HG02884 (cell line): ENCODE measurements at regions not wholly inside any gene's neighbourhood (a gene's known extent, or its start where the extent isn't known, plus 50 kb on each side); places are given as distances from the start of the nearest gene placed in this dataset.
"Not testable (repeated sequence)": the region's sequence is repeated elsewhere in the genome, so short reads cannot be mapped to it uniquely, and the experiment has no call there.

Experiments
- ATAC-seq: cut with Tn5 transposase; IDR thresholded peaks from one replicate; pipeline ENCODE4 v1.9.1; 2021; ENCODE audit warnings: mild to moderate bottlenecking, moderate library complexity; ENCODE audit not compliant: unreplicated experiment

GRCh38 chr2:111282162-111282561 lies 161.4 kb downstream of the BCL2L11 start:
- not testable (repeated sequence) for ATAC-seq

- not testable (repeated sequence) for ATAC-seq
Measured at GRCh38 chr2:111287646-111288568, 167.2 kb downstream of the BCL2L11 start.

GRCh38 chr2:111290370-111290769 lies 169.7 kb downstream of the BCL2L11 start:
- not testable (repeated sequence) for ATAC-seq

- not testable (repeated sequence) for ATAC-seq
Measured at GRCh38 chr2:111291566-111291965, 170.9 kb downstream of the BCL2L11 start.

- ATAC-seq: not testable (repeated sequence)
Measured at GRCh38 chr2:111292232-111292968, 171.7 kb downstream of the BCL2L11 start.

- not testable (repeated sequence) for ATAC-seq
Measured at GRCh38 chr2:111294699-111295098, 174.0 kb downstream of the BCL2L11 start.

GRCh38 chr2:111296122-111296804 lies 175.5 kb downstream of the BCL2L11 start:
- not testable (repeated sequence) for ATAC-seq

GRCh38 chr2:111297128-111297527 lies 176.4 kb downstream of the BCL2L11 start:
- not testable (repeated sequence) for ATAC-seq

- ATAC-seq: not testable (repeated sequence)
Measured at GRCh38 chr2:111298927-111299326, 178.2 kb downstream of the BCL2L11 start.

GRCh38 chr2:111299635-111300034 lies 178.9 kb downstream of the BCL2L11 start:
- ATAC-seq: not testable (repeated sequence)

- not testable (repeated sequence) for ATAC-seq
Measured at GRCh38 chr2:111301677-111302076, 181.0 kb downstream of the BCL2L11 start.

- ATAC-seq: not testable (repeated sequence)
Measured at GRCh38 chr2:111302397-111303218, 181.9 kb downstream of the BCL2L11 start.

GRCh38 chr2:111307302-111307701 lies 186.6 kb downstream of the BCL2L11 start:
- ATAC-seq: not testable (repeated sequence)

- ATAC-seq: not testable (repeated sequence)
Measured at GRCh38 chr2:111309231-111310075, 188.7 kb downstream of the BCL2L11 start.

GRCh38 chr2:111310395-111310794 lies 189.7 kb downstream of the BCL2L11 start:
- not testable (repeated sequence) for ATAC-seq

GRCh38 chr2:111311568-111311967 lies 190.9 kb downstream of the BCL2L11 start:
- ATAC-seq: not testable (repeated sequence)

- ATAC-seq: not testable (repeated sequence)
Measured at GRCh38 chr2:111312897-111313607, 192.3 kb downstream of the BCL2L11 start.

GRCh38 chr2:111313711-111314110 lies 193.0 kb downstream of the BCL2L11 start:
- ATAC-seq: not testable (repeated sequence)
